Hindlimb muscle (tissue), 1 donor: ENCODE measurements at regions not wholly inside any gene's neighbourhood (a gene's known extent, or its start where the extent isn't known, plus 50 kb on each side); places are given as distances from the start of the nearest gene placed in this dataset.
"Not testable (repeated sequence)": the region's sequence is repeated elsewhere in the genome, so short reads cannot be mapped to it uniquely, and the experiment has no call there.

ENCODE experiments used
- DNase-seq: peaks from one replicate; pipeline ENCODE4 v3.0.0-alpha.2; 2013

GRCh38 chr6:68233623-68234022, 401.5 kb upstream of the ADGRB3 start:
- no peak for DNase-seq

- DNase-seq: no peak
Measured at GRCh38 chr6:68229566-68229965, 405.5 kb upstream of the ADGRB3 start.

GRCh38 chr6:68226460-68226859, 408.6 kb upstream of the ADGRB3 start:
- DNase-seq: no peak

GRCh38 chr6:68225729-68226128, 409.4 kb upstream of the ADGRB3 start:
- DNase-seq: no peak

- no peak for DNase-seq
Measured at GRCh38 chr6:68211242-68211795, 423.8 kb upstream of the ADGRB3 start.

GRCh38 chr6:68207612-68208011, 427.5 kb upstream of the ADGRB3 start:
- DNase-seq: not testable (repeated sequence)

- DNase-seq: no peak
Measured at GRCh38 chr6:68200929-68201328, 434.2 kb upstream of the ADGRB3 start.

GRCh38 chr6:68197356-68197755, 437.7 kb upstream of the ADGRB3 start:
- DNase-seq: no peak

GRCh38 chr6:68196645-68197044, 438.4 kb upstream of the ADGRB3 start:
- DNase-seq: no peak

GRCh38 chr6:68195753-68196152, 439.3 kb upstream of the ADGRB3 start:
- DNase-seq: not testable (repeated sequence)

- no peak for DNase-seq
Measured at GRCh38 chr6:68194846-68195478, 440.1 kb upstream of the ADGRB3 start.

- no peak for DNase-seq
Measured at GRCh38 chr6:68192988-68193387, 442.1 kb upstream of the ADGRB3 start.

- no peak for DNase-seq
Measured at GRCh38 chr6:68189217-68189815, 445.8 kb upstream of the ADGRB3 start.

GRCh38 chr6:68186870-68187269, 448.2 kb upstream of the ADGRB3 start:
- DNase-seq: no peak

GRCh38 chr6:68182386-68182785, 452.7 kb upstream of the ADGRB3 start:
- DNase-seq: no peak

- DNase-seq: not testable (repeated sequence)
Measured at GRCh38 chr6:68181027-68181426, 454.1 kb upstream of the ADGRB3 start.

GRCh38 chr6:68173616-68174015, 461.5 kb upstream of the ADGRB3 start:
- no peak for DNase-seq

GRCh38 chr6:68169922-68170321, 465.2 kb upstream of the ADGRB3 start:
- no peak for DNase-seq

- no peak for DNase-seq
Measured at GRCh38 chr6:68167604-68168003, 467.5 kb upstream of the ADGRB3 start.

- not testable (repeated sequence) for DNase-seq
Measured at GRCh38 chr6:68160812-68161211, 474.3 kb upstream of the ADGRB3 start.

GRCh38 chr6:68160348-68160747, 474.7 kb upstream of the ADGRB3 start:
- DNase-seq: no peak

GRCh38 chr6:68159433-68159832, 475.6 kb upstream of the ADGRB3 start:
- DNase-seq: no peak

- no peak for DNase-seq
Measured at GRCh38 chr6:68158256-68158655, 476.8 kb upstream of the ADGRB3 start.

GRCh38 chr6:68144667-68145066, 490.4 kb upstream of the ADGRB3 start:
- no peak for DNase-seq
